ENCODE measurements at regions not wholly inside any gene's neighbourhood (a gene's known extent, or its start where the extent isn't known, plus 50 kb on each side); places are given as distances from the start of the nearest gene placed in this dataset.

- no peak overlapping the region for H3K4me3 ChIP-seq (ENCODE audit: low read depth, low read length)
- no peak for TF ChIP-seq CTCF (IDR thresholded peaks at IDR 0.05; ENCODE audit: borderline replicate concordance, insufficient read depth, low read depth, low read length)
Observed at GRCh38 chr1:239566074-239566473, 179.7 kb downstream of the CHRM3 start.

- no peak for TF ChIP-seq CTCF (IDR thresholded peaks at IDR 0.05; ENCODE audit: borderline replicate concordance, insufficient read depth, low read depth, low read length)
- H3K4me3 ChIP-seq (ENCODE audit: low read depth, low read length) = no peak overlapping the region
Observed at GRCh38 chr1:239570878-239571277, 184.5 kb downstream of the CHRM3 start.

- H3K4me3 ChIP-seq (ENCODE audit: low read depth, low read length) = no peak overlapping the region
- no peak for TF ChIP-seq CTCF (IDR thresholded peaks at IDR 0.05; ENCODE audit: borderline replicate concordance, insufficient read depth, low read depth, low read length)
Observed at GRCh38 chr1:239572183-239572582, 185.8 kb downstream of the CHRM3 start.

- no peak for TF ChIP-seq CTCF (IDR thresholded peaks at IDR 0.05; ENCODE audit: borderline replicate concordance, insufficient read depth, low read depth, low read length)
- H3K4me3 ChIP-seq (ENCODE audit: low read depth, low read length) = no peak overlapping the region
Observed at GRCh38 chr1:239574112-239574511, 187.7 kb downstream of the CHRM3 start.

- no peak overlapping the region for H3K4me3 ChIP-seq (ENCODE audit: low read depth, low read length)
- TF ChIP-seq CTCF (IDR thresholded peaks at IDR 0.05; ENCODE audit: borderline replicate concordance, insufficient read depth, low read depth, low read length) = no peak
Observed at GRCh38 chr1:239575113-239575512, 188.7 kb downstream of the CHRM3 start.

- TF ChIP-seq CTCF (IDR thresholded peaks at IDR 0.05; ENCODE audit: borderline replicate concordance, insufficient read depth, low read depth, low read length) = no peak
- H3K4me3 ChIP-seq (ENCODE audit: low read depth, low read length) = no peak overlapping the region
Observed at GRCh38 chr1:239583536-239583935, 197.2 kb downstream of the CHRM3 start.

GRCh38 chr1:239586128-239586527 lies 199.8 kb downstream of the CHRM3 start:
- H3K4me3 ChIP-seq (ENCODE audit: low read depth, low read length) = no peak overlapping the region
- no peak for TF ChIP-seq CTCF (IDR thresholded peaks at IDR 0.05; ENCODE audit: borderline replicate concordance, insufficient read depth, low read depth, low read length)

All from GM12875 (cell line).